DMS 273 (cell line): ENCODE measurements at regions not wholly inside any gene's neighbourhood (a gene's known extent, or its start where the extent isn't known, plus 50 kb on each side); places are given as distances from the start of the nearest gene placed in this dataset.

Source experiments
- DNase-seq: peaks from one replicate; lab custom pipeline; 2025; ENCODE audit not compliant: unreplicated experiment; lab: John Stamatoyannopoulos, UW

DNA sequence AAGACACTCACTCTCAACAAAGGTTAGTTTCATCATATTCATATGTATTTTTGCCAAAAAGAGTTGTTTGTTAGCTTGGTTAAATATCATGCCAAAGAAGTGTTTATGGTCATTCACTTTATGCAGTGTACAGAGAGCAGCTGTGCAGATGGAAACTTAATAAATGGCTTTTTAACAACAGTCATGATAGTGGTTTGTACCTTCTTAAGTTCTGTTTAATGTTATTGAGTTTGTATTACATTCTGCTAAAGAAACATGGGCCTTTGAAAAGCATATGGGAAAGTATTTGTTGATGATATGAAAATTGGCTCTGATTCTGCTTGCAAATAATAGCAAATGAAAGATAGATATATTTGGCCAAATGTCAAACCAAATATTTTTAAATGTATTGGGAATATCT is 607.3 kb downstream of the NCAM2 start:
- no peak for DNase-seq

DNA sequence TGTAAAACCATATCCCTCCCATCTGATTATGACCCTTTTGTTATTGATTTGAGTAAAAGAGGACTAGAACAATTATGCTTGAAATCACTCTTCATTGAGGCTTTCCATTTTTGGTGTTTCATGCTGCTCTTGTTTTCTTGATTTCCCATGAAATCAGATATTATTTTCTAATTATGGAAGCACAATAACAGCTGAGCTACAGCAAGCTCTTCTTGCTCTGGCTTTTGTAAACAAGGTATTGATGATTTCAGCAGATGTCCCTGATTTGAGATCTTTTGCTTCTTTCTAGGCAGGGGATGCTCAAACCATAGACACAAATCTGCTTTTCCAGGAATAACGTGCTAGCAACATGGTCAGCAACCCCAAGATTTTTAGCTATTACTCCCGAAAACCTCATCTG is 607.8 kb downstream of the NCAM2 start:
- DNase-seq = no peak

DNA sequence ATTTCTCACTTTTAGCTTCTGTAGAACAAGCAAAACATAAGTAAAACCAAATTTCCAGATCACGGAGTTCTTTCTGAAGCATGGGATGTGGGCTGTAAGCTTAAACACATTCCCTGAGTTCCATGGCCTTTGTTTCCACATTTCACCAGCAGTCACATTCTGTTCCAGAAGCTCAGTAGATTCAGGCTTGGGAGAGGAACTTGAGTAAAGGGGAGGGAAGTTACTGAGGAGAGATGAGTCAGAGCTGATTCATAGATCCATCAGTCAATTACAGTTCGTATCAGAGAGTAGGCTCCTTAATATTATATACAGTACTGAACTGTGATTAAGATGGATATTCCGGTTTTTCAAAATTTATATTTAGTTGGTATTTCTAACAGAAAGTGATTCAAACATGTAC is 614.3 kb downstream of the NCAM2 start:
- no peak for DNase-seq

DNA sequence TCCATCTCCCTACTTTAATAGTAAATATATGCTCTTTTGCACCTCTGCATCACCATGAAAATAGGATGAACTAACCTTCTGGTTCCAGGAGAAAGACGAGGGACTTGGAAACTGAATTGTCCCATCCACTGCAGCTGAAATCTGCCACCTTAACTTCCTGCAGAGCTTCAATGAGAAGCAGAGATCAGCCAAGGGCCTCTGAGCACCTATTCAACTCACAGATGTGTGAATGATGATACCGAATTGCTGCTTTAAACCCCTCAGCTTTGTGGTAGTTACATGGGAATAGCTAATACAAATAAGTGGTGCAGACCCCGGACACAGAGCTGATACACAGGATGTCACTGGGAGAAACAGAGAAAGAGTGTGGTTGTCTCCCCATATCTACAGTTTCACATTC is 616.8 kb downstream of the NCAM2 start:
- DNase-seq = no peak

DNA sequence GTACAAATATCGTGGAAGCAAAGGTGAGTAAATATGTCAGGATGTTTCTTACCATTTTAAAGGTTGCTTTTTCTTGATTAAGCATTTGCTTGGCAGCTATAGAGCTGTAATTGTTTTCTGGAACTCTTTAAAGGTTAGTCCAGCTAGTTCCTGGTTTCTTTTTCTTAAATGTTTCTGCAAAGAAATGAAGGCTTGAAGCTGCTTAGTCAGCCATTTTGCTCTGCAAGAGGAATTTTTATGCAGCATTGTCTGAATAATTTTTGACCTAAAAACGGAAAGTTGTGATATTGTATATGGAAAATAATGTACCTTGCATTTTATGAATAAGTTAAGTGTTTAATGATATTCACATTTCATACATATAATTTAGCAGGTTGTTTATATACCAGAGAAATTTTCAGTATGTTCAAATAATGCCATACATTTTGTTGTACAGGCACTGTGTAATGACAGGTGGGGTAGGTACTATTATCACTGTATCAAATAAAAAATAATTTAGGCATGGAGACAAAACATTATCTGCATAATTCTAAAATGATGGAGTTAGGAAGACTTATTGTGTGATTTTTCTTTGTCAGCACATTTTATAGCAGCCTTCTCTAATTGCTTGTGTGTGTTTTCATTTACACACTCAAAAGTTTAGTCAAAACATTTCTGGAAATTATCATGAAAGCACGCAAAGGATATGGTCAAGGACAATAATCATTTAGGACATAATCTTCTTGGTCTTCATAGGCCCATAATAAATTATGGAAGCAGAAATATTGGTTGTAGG is 624.4 kb downstream of the NCAM2 start:
- DNase-seq = no peak

DNA sequence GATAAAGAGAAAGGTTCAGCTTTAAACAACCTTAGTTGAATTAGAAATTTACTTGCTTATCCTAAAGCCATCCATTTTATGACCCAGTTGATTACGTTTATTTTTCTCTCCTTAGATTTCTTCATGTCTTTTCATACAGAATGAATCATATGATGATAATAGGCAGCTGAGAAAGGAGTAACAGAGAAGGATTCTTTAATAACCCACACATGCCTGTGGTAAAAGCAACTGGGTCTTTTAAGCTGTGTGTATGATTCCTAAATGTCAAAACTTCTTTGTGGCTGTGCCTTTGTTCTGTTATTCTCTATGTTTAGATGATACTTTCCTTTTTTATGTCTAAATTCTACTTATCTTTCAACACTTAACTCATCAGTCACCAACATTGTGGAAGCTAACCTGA is 626.5 kb downstream of the NCAM2 start:
- DNase-seq = no peak

DNA sequence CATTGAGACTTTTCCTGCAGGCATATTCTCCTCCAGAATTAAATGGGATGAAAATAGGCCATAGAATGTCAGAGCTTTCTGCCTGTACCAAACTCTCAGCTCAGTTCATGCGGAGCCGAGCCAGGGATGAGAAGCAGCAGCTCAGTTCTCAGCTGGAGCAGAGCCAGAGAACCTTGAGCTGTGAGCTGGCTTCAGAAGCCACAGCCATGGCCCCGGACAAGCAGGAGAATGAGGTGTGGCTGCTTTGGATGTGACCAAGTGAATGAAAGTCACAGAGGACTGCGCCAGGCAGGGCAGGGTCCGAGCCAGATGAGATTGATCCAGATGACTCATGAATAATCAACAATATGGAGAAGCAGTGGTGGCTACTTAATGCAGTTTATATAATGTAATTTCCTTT is 633.8 kb downstream of the NCAM2 start:
- DNase-seq = no peak

DNA sequence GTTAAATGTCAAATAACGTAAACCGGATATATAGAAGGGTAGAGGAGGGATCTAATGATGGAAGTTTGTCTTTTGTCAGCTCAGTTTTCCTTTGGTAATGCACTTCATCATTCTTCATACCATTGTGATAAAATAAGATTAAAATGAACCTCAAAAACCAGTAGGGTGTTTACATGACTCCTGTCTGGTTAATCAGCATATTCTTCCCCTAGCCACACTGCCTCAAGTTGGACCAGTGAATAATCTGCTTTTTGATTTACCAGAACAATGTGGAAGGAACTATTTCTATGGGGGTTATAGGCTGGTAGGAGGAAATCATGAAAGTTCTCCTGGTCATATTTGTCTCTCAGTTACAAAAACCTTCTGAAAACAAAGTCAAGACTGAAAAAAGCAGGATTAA is 634.7 kb downstream of the NCAM2 start:
- DNase-seq = no peak

DNA sequence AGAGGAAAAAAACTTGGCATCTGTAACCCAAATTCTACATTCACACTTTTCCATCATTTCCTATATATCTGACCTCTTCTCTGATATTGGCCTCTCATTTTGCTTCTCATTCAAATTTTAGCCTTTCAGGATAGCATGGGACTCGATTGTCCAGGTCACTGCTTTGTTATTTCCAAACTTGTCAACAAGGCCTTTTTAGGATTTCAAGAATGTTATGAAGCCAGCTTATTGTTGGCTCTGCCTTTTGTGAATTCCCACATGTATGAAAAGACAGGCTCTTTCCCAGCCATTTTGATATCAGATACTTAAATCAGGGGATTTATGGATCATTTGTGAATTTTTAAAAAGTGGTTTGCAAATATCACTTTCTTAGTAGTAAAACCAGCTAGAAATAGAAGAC is 663.5 kb downstream of the NCAM2 start:
- DNase-seq = no peak

DNA sequence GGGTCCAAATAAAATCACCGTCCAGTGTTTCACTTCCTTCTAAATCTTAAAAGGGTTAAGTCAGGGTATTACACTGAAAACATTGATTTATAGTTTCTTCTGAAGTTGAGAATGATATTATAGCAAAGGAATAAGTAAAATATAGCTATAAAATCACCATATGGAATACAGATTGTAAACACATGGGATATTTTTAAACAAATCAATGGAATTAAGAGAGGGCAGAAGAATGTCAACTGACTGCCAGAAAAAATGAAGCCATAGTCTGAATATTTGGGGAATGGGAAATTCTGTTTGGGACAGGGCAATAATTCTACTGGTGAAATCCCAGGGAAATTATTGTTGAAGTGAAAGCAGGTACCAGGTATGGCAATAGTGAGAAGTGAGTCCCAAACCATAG is 664.6 kb downstream of the NCAM2 start:
- DNase-seq = no peak

DNA sequence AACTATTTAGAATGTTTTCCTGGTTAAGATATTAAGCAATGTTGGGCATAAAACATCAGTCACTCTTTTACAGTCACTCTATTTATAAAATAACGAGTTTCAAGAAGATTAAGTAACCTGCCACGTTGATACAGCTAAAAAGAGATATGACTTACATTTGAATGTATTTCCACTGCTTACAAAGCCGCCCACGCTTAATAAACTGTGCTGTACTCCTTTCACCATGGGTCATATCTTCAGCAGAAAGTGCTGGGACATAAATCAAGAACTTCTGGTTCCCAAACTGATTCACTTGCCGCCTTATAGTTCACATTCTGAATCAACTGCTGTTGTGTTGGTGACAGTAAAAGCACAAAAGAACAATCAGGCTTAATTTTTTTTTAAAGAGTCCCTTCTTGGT is 666.7 kb downstream of the NCAM2 start:
- no peak for DNase-seq

DNA sequence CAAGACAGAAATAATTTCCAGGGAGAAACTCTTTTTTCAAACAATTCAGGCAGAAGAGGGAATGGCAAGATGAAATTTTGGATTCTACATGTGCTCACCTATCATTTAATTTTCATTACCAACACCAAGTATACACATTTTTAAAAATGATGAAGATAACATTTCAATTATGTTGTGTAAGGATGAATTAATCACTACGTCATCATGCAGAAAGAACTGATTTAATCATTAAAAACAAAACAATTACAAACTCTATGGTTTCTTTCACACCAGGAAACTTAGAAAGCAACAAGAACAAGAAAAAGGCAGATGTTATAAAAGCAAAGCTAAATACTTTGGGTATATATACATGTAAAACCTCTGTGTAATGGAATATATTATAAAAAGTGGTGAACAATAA is 668.5 kb downstream of the NCAM2 start:
- DNase-seq = no peak

DNA sequence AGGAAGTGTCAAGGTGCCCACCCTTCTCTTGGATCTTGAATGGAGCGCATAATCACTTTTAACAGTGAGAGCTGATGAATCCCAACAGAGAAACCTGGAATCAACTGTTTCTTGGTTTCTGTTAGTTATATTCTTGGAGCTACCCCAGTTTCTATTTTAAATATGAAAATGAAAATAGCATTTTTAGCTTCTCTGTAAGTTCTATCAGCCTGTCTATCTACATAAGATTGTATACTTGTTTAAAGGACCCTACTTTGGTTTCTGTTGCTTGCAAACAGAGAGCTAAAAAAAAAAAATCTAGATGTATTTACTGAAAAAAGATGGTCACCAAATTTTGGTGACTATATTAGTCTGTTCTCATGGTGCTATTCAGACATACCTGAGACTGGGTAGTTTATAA is 670.0 kb downstream of the NCAM2 start:
- DNase-seq = no peak

DNA sequence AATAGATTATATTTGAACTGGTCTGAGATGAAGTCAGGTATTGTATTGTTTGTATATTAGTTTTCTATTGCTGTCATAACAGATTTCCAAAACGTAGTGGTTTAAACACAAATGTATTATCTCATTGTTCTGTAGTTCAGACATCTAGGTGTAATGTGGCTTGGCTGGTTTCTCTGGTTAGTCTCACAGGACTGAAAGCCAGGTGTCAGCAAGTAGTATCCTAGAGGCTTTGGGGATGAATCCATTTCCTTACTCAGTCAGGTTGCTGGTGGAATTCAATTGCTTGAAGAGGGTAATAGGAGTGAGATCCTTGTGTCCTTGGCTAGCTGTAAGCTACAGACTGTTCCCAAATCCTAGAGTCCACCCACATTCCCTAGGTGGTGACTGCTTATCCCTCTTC is 675.8 kb downstream of the NCAM2 start:
- no peak for DNase-seq

DNA sequence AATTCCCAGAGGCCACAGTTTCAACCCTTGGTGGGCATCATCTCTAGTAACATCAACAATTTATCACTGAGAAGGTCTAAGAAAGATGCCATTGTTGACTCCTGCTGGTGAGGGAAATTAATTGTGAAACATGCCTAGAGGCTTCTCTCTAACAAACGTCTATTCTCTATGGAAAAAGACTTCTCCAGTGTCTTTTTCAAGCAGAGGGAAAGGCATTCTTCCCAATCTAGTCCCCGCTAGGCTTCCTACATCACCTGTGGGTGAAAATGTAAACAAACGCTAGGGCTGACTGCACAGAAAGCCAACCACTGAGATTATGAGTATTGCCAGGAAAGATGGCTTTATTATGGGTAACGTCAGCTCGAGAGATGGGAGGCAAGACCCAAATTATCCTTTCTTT is 677.4 kb downstream of the NCAM2 start:
- no peak for DNase-seq

DNA sequence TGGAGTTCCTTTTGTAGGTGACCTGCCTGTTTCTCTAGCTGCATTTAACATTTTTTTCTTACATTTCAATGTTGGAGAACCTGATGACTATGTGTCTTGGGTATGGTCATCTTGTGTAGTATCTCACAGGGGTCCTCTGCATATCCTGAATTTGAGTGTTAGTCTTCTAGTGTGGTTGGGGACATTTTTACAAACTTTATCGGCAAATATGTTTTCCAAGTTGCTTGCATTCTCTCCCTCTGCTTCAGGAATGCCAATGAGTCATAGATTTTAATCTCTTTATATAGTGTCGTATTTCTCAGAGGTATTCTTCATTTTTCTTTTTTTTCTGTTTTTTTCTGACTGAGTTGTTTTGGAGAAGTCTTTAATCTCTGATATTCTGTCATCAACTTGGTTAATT is 684.0 kb downstream of the NCAM2 start:
- no peak for DNase-seq

DNA sequence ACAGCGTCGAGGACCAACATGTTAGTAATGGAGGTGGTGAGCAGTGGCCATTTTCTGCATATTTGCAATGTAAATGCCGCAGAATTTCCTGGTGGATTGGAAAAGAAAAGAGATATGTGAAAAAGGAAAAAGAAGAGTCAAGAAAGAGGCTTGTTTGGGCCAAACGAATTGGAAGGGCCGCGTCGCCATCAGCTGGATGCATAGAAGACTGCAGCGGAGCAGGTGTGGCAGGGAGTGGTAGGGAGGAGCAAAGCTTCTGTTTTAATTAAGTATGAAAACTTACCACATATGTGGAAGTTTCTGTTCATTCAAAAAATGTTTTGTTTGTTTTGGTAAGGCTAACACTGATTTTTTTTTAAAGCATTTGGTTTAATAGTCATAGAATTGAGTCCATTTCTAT is 690.7 kb downstream of the NCAM2 start:
- peak; percentile 25 for DNase-seq

DNA sequence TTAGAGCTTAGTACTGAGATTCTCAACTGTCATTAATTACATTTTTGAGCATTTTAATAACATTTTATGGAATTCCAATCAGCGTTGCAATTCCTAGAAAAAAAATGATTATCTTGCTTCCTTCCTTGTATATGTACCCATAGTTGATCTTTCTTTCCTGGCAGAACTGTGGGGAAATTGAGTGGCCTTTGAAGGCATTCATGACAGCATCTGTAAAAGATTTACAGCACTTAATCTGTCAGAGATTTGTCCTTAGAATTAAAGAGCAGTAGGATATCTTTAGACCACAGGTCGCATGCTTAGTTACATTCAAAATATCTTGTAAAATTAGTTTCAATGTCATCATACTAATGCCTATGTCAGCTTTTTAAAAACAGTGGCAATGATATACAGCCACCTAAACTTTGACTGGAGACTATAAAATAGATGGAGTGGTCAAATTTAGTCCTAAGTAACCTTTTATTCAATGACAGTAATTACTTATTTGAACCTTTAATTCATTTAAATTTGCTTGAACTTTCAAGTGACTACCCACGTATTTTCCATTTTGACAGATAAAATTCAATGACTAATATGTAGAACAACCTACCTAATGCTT is 692.0 kb downstream of the NCAM2 start:
- DNase-seq = no peak

DNA sequence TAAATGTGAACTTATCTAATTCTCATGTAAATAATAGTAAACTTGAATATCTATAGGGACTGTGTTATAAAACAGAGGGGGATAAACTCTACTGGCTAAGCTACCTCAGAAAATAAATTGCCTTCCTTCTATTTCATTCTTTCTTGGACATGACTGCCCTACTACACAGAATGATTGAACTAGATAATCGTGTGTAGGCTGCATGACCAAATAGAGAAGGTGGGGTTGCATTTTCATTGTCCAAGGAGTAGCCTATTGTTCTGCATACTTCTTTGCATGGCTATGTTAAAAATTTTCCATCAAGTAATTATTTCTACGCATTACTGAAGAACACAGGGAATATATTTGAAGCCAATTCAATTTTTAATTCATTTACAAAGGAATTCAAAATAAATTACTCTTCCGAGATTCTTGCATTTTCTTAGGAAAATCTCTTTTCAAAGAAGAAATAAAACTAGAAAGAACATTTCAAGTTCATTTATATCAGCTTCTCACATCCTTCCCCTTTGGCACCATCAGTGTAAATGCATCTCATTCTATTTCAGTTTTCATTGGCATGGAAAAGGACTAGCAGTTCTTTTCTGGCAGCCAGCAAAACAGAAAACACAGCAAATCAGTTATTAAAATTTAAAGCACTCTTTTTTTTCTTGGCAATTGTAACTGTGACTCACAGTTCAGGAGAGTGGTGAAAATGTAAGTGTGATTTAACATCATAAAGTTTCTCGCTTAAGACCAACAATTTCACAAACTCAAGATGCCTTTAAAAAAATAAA is 714.7 kb downstream of the NCAM2 start:
- DNase-seq = no peak

DNA sequence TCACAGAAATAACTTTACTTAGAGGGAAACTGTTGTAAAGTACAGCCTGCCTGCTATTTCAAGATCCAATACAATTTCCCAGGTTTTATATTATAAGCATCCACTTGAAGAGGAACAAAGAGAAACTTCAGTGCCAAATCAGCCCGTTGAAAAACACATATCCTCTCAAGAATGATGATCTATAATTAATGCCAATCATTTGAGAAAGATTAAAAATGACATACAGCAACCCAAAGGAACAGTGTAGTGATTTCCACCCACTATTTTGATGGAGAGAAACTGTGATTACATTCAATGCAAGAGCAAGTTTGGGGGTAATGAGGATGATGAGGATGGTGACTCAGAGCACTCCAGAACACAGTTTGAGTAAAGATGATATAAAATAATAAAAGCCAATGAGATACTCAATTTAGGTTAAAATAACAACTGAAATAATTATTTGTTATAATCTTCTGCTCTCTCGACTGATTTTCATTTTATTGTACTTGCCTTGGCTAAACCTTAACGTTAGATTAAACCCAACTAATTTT is 715.5 kb downstream of the NCAM2 start:
- no peak for DNase-seq

DNA sequence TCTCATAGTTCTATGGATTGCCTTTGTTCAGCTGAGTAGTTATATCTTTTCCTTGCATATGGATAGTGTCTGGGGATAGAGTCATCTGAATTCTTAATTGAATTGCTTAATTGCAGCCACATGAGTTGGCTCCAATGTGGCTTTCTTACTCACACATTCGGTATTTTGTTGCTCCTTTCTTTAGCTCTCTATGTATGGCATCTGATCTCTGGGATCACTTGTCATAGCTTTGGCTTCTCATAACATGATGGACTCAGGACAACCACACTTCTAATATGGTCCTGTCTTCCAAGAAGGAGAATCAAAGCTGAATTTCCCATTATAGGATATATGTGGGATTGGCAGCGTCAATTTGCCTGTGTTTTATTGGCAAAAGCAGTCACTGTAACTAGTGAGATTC is 716.2 kb downstream of the NCAM2 start:
- DNase-seq = no peak
